Fibroblast of the aortic adventitia (primary cell): ENCODE measurements at regions not wholly inside any gene's neighbourhood (a gene's known extent, or its start where the extent isn't known, plus 50 kb on each side); places are given as distances from the start of the nearest gene placed in this dataset.

Experiments
- DNase-seq: peaks from one replicate; pipeline ENCODE4 v3.0.0-alpha.2; 2010; ENCODE audit warnings: low read depth
- H3K4me3 ChIP-seq: 2 replicates; pipeline ENCODE4 v1.5.1; 2011; ENCODE audit warnings: low read depth, mild to moderate bottlenecking, control low read depth, low read length, moderate library complexity
- TF ChIP-seq, protein P1 (sequence below): IDR thresholded peaks from 2 replicates; pipeline ENCODE4 v1.5.1; 2011; ENCODE audit warnings: mild to moderate bottlenecking, low read length, control low read depth, inconsistent platforms; ENCODE audit not compliant: insufficient read depth

DNA sequence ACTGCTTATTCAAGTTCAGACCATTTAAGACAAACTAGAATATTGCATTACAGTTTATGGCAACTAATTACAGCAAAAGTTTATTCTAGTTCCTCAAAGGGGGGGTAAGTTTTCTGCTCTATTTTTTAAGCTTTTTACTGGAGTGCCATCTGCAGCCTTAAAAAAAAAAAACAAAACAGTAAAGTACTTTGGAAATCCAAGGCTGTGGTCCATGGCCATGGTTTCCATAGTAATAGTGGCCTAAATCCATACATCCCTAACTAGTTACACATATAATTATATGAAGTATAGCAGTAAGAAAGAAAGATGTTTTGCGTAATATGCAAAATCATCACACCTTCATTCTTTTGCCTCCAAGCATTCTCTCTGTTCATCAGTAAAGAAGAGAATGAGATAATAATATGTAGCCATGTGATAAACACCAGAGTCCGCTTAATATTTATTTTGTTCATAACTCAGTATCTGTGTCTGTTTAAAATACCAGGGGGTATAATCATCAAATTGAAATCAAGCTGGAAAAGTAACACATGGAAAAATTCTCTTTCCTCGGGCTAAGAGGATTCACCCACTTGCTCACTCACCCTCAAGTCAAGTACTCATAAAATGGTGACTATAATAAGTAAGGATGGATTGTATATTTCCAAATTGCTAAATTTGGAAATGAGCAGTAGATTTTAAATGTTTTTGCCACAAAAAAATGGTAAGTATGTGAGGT lies 301.1 kb upstream of the RND3 start:
- TF ChIP-seq, protein P1, sequence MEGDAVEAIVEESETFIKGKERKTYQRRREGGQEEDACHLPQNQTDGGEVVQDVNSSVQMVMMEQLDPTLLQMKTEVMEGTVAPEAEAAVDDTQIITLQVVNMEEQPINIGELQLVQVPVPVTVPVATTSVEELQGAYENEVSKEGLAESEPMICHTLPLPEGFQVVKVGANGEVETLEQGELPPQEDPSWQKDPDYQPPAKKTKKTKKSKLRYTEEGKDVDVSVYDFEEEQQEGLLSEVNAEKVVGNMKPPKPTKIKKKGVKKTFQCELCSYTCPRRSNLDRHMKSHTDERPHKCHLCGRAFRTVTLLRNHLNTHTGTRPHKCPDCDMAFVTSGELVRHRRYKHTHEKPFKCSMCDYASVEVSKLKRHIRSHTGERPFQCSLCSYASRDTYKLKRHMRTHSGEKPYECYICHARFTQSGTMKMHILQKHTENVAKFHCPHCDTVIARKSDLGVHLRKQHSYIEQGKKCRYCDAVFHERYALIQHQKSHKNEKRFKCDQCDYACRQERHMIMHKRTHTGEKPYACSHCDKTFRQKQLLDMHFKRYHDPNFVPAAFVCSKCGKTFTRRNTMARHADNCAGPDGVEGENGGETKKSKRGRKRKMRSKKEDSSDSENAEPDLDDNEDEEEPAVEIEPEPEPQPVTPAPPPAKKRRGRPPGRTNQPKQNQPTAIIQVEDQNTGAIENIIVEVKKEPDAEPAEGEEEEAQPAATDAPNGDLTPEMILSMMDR = no peak
- H3K4me3 ChIP-seq = no peak overlapping the region
- DNase-seq = no peak

- DNase-seq = no peak
- H3K4me3 ChIP-seq = no peak overlapping the region
- TF ChIP-seq, protein P1 = no peak
Measured at GRCh38 chr2:150787353-150788093, 300.1 kb upstream of the RND3 start.

- DNase-seq = peak; percentile 34
- TF ChIP-seq, protein P1 = no peak
- no peak overlapping the region for H3K4me3 ChIP-seq
Measured at GRCh38 chr2:150784389-150784788, 296.9 kb upstream of the RND3 start.

DNA sequence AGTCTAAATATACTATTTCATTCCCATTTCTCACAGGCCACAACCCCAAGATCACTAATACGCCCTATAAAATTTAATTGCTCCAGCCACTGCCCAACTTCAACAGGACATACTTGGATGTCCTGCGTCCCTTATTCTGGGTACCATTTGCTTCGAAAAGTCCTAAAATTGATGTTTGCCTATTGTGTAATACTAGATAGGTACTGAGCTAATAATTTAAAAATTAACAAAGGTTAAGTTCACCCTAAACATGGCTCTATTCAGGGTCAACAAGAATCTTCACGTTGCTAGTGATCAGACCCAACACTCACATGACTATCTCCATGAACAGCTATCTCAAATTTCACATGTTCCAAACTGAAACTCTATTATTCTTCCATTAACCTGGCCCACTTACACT lies 296.4 kb upstream of the RND3 start:
- TF ChIP-seq, protein P1 = no peak
- no peak for DNase-seq
- H3K4me3 ChIP-seq = no peak overlapping the region

GRCh38 chr2:150783015-150783414 lies 295.5 kb upstream of the RND3 start:
- TF ChIP-seq, protein P1 = no peak
- H3K4me3 ChIP-seq = no peak overlapping the region
- peak; percentile 55 for DNase-seq

GRCh38 chr2:150782613-150783012 lies 295.1 kb upstream of the RND3 start:
- TF ChIP-seq, protein P1 = no peak

More at GRCh38 chr2:150782613-150783012, 295.1 kb upstream of the RND3 start:
- no peak overlapping the region for H3K4me3 ChIP-seq
- no peak for DNase-seq
